Mammary epithelial cell (primary cell): ENCODE measurements at regions not wholly inside any gene's neighbourhood (a gene's known extent, or its start where the extent isn't known, plus 50 kb on each side); places are given as distances from the start of the nearest gene placed in this dataset.

Experiments
- EZH2 ChIP-seq: IDR thresholded peaks from 2 replicates; pipeline ENCODE4 v1.6.1; 2012; ENCODE audit warnings: low read length, inconsistent platforms, borderline replicate concordance
- TF ChIP-seq, protein P1 (sequence below), 2 donors: IDR thresholded peaks in 1 of 2; conservative IDR thresholded peaks in 1 of 2; 2 replicates each; pipeline ENCODE4 v1.5.1; 2011 to 2012; ENCODE audit warnings: inconsistent platforms in 2 of 2, low read length in 2 of 2, mild to moderate bottlenecking in 2 of 2, control low read depth in 1 of 2, low read depth in 1 of 2; ENCODE audit not compliant: insufficient read depth in 1 of 2; ENCODE audit errors: extremely low read depth in 1 of 2

DNA sequence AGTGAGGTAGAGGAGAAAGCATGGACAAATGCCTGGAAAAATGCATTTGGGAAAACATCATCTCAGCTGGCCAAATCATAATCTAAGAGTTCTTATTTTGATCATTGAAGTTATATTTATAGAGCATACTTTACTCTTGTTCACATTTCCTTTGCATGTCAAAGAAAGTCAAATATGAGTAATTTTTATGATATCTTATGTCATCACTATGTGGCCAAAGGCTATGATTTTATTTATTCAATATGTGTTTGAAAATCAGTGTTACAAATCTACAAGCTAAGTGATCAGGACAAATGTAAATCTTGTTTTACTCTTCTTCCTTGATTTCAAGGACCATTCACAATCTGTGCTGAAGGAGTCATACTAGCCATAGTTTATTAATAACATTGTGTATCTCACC lies 237.2 kb upstream of the DPH6 start:
- TF ChIP-seq, protein P1, sequence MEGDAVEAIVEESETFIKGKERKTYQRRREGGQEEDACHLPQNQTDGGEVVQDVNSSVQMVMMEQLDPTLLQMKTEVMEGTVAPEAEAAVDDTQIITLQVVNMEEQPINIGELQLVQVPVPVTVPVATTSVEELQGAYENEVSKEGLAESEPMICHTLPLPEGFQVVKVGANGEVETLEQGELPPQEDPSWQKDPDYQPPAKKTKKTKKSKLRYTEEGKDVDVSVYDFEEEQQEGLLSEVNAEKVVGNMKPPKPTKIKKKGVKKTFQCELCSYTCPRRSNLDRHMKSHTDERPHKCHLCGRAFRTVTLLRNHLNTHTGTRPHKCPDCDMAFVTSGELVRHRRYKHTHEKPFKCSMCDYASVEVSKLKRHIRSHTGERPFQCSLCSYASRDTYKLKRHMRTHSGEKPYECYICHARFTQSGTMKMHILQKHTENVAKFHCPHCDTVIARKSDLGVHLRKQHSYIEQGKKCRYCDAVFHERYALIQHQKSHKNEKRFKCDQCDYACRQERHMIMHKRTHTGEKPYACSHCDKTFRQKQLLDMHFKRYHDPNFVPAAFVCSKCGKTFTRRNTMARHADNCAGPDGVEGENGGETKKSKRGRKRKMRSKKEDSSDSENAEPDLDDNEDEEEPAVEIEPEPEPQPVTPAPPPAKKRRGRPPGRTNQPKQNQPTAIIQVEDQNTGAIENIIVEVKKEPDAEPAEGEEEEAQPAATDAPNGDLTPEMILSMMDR (conservative IDR thresholded peaks at IDR 0.05 in 1 of 2, IDR thresholded peaks at IDR 0.05 in 1 of 2; ENCODE audit: extremely low read depth in 1 of 2, insufficient read depth in 1 of 2, low read depth in 1 of 2, low read length in 2 of 2), result no peak
- no peak for TF ChIP-seq EZH2
